Gastroesophageal sphincter (tissue), 4 donors: ENCODE measurements at regions not wholly inside any gene's neighbourhood (a gene's known extent, or its start where the extent isn't known, plus 50 kb on each side); places are given as distances from the start of the nearest gene placed in this dataset.

ENCODE experiments used
- ATAC-seq: fragments of 150-250 bp; one replicate; pipeline ENCODE4 v1.9.1; 2016; ENCODE audit warnings: mild to moderate bottlenecking, moderate library complexity
- H3K27ac ChIP-seq, 4 donors: fragments of 200-600 bp; sonication (generic) in 3 of 4; 1 replicate in 3 of 4; 2 replicates in 1 of 4; pipeline ENCODE4 v1.5.1; 2016 to 2019
- H3K27me3 ChIP-seq: fragments of 200-600 bp; sonication (generic); one replicate; pipeline ENCODE4 v1.5.1; 2019
- H3K36me3 ChIP-seq, 2 donors: fragments of 200-600 bp; sonication (generic); one replicate each; pipeline ENCODE4 v1.5.1; 2019; ENCODE audit warnings: control low read depth in 1 of 2
- H3K4me1 ChIP-seq, 3 donors: fragments of 200-600 bp; sonication (generic); 1 replicate in 2 of 3; 2 replicates in 1 of 3; pipeline ENCODE4 v1.5.1; 2016 to 2019; ENCODE audit warnings: control low read depth in 2 of 3
- H3K4me3 ChIP-seq, 2 donors: fragments of 200-600 bp; sonication (generic); one replicate each; pipeline ENCODE4 v1.5.1; 2019; ENCODE audit warnings: mild to moderate bottlenecking in 1 of 2, moderate library complexity in 1 of 2
- H3K9me3 ChIP-seq, 3 donors: fragments of 200-600 bp; sonication (generic); one replicate each; pipeline ENCODE4 v1.5.1; 2017 to 2019; ENCODE audit warnings: control low read depth in 2 of 3
- CTCF ChIP-seq, 4 experiments: fragments of 200-600 bp in 2 of 4; fragments of 450-650 bp in 2 of 4; sonication (generic) in 1 of 4; IDR thresholded peaks; one replicate each; pipeline ENCODE4 v1.5.1; 2017 to 2019; ENCODE audit warnings: antibody characterized with exemption in 4 of 4, mild to moderate bottlenecking in 2 of 4, moderate library complexity in 2 of 4
- EP300 ChIP-seq: sonication (generic); formaldehyde crosslinking; IDR thresholded peaks from one replicate; pipeline ENCODE4 v1.6.1; 2017; ENCODE audit warnings: antibody characterized with exemption, mild to moderate bottlenecking
- POLR2A ChIP-seq, 2 donors: fragments of 450-650 bp; IDR thresholded peaks; one replicate each; pipeline ENCODE4 v1.6.1; 2017; ENCODE audit warnings: antibody characterized with exemption in 2 of 2, mild to moderate bottlenecking in 2 of 2, moderate library complexity in 1 of 2
- POLR2AphosphoS5 ChIP-seq: sonication (generic); formaldehyde crosslinking; IDR thresholded peaks from one replicate; pipeline ENCODE4 v1.6.1; 2017; ENCODE audit warnings: antibody characterized with exemption
- WGBS, 2 donors: methylation state at CpG; one replicate each; pipeline ENCODE4 v1.1.5; 2018; ENCODE audit warnings: low coverage in 1 of 2; 5-methylcytosine and 5-hydroxymethylcytosine counted together

- Histone ChIP-seq H3K27me3 (no peaks in the 10 kb centered on the region), H3K36me3 (no peaks in the 10 kb centered on the region), H3K4me1 (peaks cover 0 to 21% (median 0%) of the 10 kb centered on the region in 3 donors), H3K9me3 (no peaks in the 10 kb centered on the region), H3K27ac (no peak overlapping the region), H3K4me3 (no peak overlapping the region)
- ATAC-seq = no peak
- TF ChIP-seq CTCF (IDR thresholded peaks at IDR 0.05) (no peak), EP300 (no peak), POLR2A (IDR thresholded peaks at IDR 0.05) (no peak), POLR2AphosphoS5 (no peak)
- WGBS, 2 donors = 75 to 83% methylated on average over 1 of the region's 1 CpG
Observed at GRCh38 chr2:47300081-47300480, 69.0 kb upstream of the EPCAM start.

DNA sequence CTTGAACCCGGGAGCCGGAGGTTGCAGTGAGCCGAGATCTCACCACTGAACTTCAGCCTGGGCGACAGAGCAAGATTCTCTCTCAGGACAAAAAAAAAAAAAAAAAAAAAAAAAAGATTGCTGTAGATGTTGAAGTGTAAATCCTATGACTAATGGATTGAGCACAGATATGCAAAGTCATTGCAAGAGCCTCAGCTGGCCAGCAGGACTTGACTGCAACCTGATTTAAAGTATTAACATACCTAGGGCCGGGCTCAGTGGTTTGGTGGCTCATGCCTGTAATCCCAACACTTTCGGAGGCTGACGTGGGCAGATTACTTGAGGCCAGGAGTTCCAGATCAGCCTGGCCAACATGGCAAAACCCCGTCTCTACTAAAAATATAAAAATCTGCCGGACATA, 69.6 kb upstream of the EPCAM start:
- Histone ChIP-seq H3K27ac (no peak overlapping the region), H3K36me3 (no peaks in the 10 kb centered on the region), H3K4me3 (no peak overlapping the region), H3K27me3 (no peaks in the 10 kb centered on the region), H3K4me1 (peaks cover 0 to 21% (median 0%) of the 10 kb centered on the region in 3 donors), H3K9me3 (no peaks in the 10 kb centered on the region)
- TF ChIP-seq EP300 (no peak), POLR2AphosphoS5 (no peak), CTCF (IDR thresholded peaks at IDR 0.05) (no peak), POLR2A (IDR thresholded peaks at IDR 0.05) (no peak)
- no peak for ATAC-seq
- 68 to 85% methylated on average over 4 to 7 of the region's 9 CpGs for WGBS, 2 donors

DNA sequence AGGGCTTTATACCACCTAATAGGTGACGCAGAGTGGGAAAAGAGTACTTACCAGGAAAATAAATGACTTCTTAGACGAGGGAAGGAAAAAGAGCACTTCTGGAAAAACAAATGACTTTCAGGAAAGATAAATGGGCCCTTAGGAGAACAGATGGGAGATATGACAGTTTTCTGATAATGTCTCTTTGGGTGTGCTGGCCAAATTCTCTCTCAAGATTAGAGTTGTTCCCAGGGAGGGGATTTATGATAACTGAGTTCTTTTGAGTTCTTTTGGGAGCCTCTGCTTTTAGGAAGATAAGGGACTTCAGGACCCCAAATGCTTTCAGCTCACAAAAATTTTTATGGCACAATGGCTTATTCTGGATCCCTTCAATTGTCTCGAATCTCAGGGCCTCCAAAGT, 70.3 kb upstream of the EPCAM start:
- TF ChIP-seq POLR2AphosphoS5 = no peak
- no peak for TF ChIP-seq POLR2A (IDR thresholded peaks at IDR 0.05)
- TF ChIP-seq EP300 = no peak
- no peak for TF ChIP-seq CTCF (IDR thresholded peaks at IDR 0.05)
- Histone ChIP-seq H3K36me3 (no peaks in the 10 kb centered on the region), H3K4me3 (no peak overlapping the region), H3K27me3 (no peaks in the 10 kb centered on the region), H3K9me3 (no peaks in the 10 kb centered on the region), H3K27ac (no peak overlapping the region), H3K4me1 (peaks cover 0 to 17% (median 0%) of the 10 kb centered on the region in 3 donors)
- no peak for ATAC-seq
- WGBS, 2 donors = 66 to 90% methylated on average over 2 to 3 of the region's 3 CpGs

DNA sequence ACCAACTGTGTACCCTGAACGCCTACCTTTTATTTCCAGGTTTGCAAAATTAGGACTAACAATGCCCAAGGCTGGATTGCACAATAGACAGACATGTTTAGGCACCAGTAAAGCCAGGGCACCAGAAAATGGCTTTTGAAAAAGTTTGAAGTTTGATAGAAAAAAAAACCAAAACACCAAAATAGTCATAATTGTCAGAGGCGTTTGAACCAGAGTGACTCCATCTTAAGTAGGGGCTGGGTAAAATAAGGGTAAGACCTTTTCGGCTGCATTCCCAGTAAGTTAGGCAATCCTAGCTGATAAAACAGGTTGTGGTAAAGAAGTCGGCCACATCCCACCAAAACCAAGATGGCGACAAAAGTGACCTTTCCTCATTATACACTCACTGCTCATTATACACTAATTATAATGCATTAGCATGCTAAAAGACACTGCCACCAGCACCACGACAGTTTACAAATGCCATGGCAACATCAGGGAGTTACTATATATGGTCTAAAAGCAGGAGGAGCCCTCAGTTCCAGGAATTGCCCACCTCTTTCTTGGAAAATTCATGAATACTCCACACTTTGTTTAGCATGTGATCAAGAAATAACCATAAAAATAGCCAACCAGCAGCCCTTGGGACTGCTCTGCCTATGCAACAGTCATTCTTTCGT, 71.2 kb upstream of the EPCAM start:
- 89 to 95% methylated on average over 5 to 6 of the region's 7 CpGs for WGBS, 2 donors

More for the DNA sequence above, 71.2 kb upstream of the EPCAM start:
- H3K4me1 ChIP-seq = peaks cover 0 to 10% (median 0%) of the 10 kb centered on the region in 3 donors
- no peak overlapping the region for H3K4me3 ChIP-seq
- H3K36me3 ChIP-seq = no peaks in the 10 kb centered on the region
- no peaks in the 10 kb centered on the region for H3K27me3 ChIP-seq
- no peak for ATAC-seq
- H3K9me3 ChIP-seq = no peaks in the 10 kb centered on the region
- H3K27ac ChIP-seq = no peak overlapping the region
- no peak for TF ChIP-seq POLR2A (IDR thresholded peaks at IDR 0.05)
- no peak for TF ChIP-seq EP300
- TF ChIP-seq CTCF (IDR thresholded peaks at IDR 0.05) = no peak
- TF ChIP-seq POLR2AphosphoS5 = no peak
